HG03571 (cell line): ENCODE measurements at regions not wholly inside any gene's neighbourhood (a gene's known extent, or its start where the extent isn't known, plus 50 kb on each side); places are given as distances from the start of the nearest gene placed in this dataset.

Experiments used
- ATAC-seq: cut with Tn5 transposase; IDR thresholded peaks from one replicate; pipeline ENCODE4 v1.9.1; 2021; ENCODE audit not compliant: unreplicated experiment

GRCh38 chr1:73662526-73662925 is 535.5 kb downstream of the LRRIQ3 start:
- no peak for ATAC-seq

- ATAC-seq = no peak
These were observed 538.8 kb downstream of the LRRIQ3 start for GRCh38 chr1:73659136-73659535.

- no peak for ATAC-seq
These were observed 543.3 kb downstream of the LRRIQ3 start for GRCh38 chr1:73654714-73655113.

DNA sequence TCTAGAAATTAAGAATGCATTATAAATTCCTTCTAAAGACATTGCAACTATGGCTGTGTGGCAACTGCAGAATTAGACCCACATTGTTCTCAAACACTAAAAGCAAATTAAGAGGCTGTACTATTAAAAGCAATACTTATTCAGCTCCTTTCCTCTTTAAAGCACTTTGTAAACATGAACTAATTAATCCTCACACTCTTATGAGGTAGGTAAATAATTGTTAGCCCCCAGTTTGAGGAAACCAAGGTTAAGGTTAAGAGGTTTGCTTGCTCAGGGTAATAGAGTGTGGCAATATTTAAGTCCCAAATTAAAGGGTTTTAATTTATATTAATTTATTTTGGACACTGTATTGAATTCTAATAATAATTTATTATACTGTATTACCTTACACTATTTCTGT is 553.8 kb downstream of the LRRIQ3 start:
- ATAC-seq = no peak

GRCh38 chr1:73639494-73639893 is 558.5 kb downstream of the LRRIQ3 start:
- no peak for ATAC-seq

DNA sequence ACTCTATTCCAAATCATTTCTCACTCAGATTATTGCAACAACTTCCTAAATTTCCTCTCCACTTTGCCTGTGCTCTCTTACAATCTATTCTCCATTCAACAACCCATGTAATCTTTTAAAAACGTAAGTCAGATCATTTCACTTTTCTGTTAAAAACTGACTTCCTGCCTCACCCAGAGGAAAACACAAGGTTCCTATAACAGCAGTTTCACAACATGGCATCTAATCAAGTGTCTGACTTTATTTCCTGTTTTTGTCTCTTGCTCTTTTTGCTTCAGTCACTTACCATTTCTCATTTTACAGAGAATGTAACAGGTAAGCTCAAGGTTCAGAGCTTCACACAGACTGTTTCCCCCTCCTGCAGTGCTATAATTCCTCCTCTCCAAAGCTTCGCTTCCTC is 560.7 kb downstream of the LRRIQ3 start:
- no peak for ATAC-seq

DNA sequence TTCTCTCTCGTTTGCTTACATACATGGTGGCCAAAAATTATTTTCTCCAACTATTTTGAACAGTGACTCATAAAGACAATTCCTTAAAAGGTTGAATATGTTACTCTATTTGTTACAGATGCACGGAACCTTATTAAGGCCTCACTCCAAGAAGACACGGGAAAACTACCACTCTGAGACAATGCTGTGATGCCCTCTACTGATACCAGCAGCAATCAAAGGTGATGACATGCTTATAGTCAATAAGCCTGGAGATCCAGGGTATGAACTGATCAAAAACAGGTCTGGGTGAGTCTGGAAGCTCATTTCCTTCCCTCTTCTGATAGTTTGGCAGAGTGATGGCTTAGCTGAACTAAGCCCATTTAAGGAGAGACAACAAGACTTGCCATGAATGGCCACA is 563.0 kb downstream of the LRRIQ3 start:
- ATAC-seq = no peak

- no peak for ATAC-seq
These were observed 570.3 kb downstream of the LRRIQ3 start for GRCh38 chr1:73627723-73628122.

- no peak for ATAC-seq
These were observed 571.6 kb downstream of the LRRIQ3 start for GRCh38 chr1:73626326-73626725.

- ATAC-seq = no peak
These were observed 574.0 kb downstream of the LRRIQ3 start for GRCh38 chr1:73623946-73624345.

- ATAC-seq = no peak
These were observed 580.8 kb downstream of the LRRIQ3 start for GRCh38 chr1:73617145-73617544.

DNA sequence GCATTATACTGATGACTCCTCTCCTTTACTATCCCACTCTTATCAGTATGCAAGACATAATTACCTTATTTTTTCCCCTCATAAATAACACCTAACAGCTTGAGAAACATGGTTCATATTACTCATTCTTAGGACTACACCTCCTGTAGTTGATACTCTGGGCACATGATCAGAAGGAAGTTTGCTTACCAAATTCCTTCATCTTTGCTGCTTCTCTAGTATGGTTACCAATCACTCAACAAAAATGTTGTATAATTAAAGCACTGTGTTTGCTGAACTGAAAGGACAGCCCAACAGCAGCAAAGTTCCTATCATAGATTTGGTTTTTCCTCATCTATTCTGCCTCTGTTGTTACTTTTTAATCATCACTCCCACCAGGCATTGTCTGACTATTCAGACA is 586.3 kb downstream of the LRRIQ3 start:
- no peak for ATAC-seq

- ATAC-seq = no peak
These were observed 593.2 kb downstream of the LRRIQ3 start for GRCh38 chr1:73604739-73605138.

DNA sequence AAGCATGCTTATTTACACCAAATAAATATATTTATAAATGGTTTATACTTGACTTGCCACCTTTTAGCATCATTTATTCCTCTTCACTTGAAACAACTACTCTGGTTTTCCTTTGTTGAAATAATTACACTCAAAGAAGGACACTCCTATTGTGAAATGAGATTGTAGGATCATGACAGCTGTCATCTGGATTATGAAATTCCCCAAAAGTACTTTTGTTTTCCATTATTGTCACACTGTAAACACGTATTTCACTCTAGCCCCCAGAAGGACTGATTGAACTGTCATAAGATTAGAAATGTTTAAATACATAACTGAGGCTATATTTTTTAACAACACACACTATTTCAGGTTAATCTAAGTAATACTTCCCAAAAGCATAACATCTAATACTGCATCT is 593.8 kb downstream of the LRRIQ3 start:
- no peak for ATAC-seq

- ATAC-seq = no peak
These were observed 604.2 kb downstream of the LRRIQ3 start for GRCh38 chr1:73593804-73594203.

- no peak for ATAC-seq
These were observed 604.6 kb downstream of the LRRIQ3 start for GRCh38 chr1:73593364-73593763.

- ATAC-seq = no peak
These were observed 610.9 kb downstream of the LRRIQ3 start for GRCh38 chr1:73587080-73587479.

GRCh38 chr1:73577206-73577605 is 620.8 kb downstream of the LRRIQ3 start:
- ATAC-seq = no peak

- no peak for ATAC-seq
These were observed 621.9 kb downstream of the LRRIQ3 start for GRCh38 chr1:73576083-73576482.

- no peak for ATAC-seq
These were observed 633.7 kb downstream of the LRRIQ3 start for GRCh38 chr1:73564294-73564693.

- ATAC-seq = no peak
These were observed 641.7 kb downstream of the LRRIQ3 start for GRCh38 chr1:73556270-73556669.

- ATAC-seq = no peak
These were observed 660.6 kb downstream of the LRRIQ3 start for GRCh38 chr1:73537400-73537799.

DNA sequence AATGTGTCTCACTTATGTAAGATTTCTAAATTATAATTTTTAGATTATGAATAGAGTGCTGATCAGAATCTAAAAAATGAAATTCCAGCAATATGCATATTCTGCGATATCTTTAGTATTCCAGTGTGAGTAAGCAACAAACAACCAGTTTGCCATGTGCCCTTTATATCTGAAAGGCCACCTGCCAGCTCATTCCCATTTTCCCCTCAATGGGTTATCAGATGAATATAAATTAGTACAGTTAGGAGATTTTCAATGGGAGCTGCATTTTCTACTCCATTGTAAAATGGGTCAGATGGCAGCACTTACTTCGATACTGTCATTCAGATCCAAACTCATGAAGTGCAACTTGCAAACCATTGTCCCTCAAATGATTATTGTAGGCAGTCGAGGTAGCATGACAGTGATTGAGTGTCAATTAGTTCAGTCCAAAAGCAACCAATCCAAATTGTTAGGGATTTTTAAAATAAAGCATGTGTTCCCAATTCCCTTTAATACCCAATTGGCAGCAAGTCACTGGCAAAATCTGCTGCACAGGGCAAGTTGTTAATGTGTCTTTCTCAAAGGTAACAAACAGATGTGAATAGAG is 680.3 kb downstream of the LRRIQ3 start:
- no peak for ATAC-seq

- no peak for ATAC-seq
These were observed 681.5 kb downstream of the LRRIQ3 start for GRCh38 chr1:73516451-73516850.
